ENCODE measurements at regions not wholly inside any gene's neighbourhood (a gene's known extent, or its start where the extent isn't known, plus 50 kb on each side); places are given as distances from the start of the nearest gene placed in this dataset.
"Not testable (repeated sequence)": the region's sequence is repeated elsewhere in the genome, so short reads cannot be mapped to it uniquely, and the experiment has no call there.

DNA sequence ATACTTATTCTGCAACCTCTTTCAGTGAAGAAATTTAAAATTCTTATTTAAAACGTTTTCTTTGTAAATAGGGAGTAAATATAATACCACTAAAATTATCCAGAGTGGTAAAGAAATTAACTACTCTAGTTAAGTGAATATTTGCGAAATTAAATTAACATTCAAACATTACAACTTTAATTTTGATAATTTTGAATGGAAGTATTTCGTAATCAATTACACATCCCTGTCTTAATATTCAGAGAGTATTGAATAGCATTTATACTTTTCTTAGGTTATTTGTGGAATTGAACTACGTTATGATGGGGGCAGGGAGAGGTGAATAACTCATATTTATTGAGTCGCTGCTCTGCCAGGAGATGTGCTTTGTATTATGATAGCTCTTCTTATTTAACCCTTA lies 96.3 kb upstream of the KIF26B start:
- H3K27me3 Mint-ChIP-seq: no peaks in the 10 kb centered on the region
- H3K36me3 Mint-ChIP-seq (ENCODE audit: low read depth): no peaks in the 10 kb centered on the region
- no peaks in the 10 kb centered on the region for H3K9me3 Mint-ChIP-seq
- POLR2A ChIA-PET: no interaction called here
- no peak overlapping the region for H3K27ac Mint-ChIP-seq
- no peaks in the 10 kb centered on the region for H3K4me1 Mint-ChIP-seq
- CTCF ChIA-PET: no interaction called here
- H3K4me3 Mint-ChIP-seq: no peak overlapping the region
- DNase-seq: no peak

DNA sequence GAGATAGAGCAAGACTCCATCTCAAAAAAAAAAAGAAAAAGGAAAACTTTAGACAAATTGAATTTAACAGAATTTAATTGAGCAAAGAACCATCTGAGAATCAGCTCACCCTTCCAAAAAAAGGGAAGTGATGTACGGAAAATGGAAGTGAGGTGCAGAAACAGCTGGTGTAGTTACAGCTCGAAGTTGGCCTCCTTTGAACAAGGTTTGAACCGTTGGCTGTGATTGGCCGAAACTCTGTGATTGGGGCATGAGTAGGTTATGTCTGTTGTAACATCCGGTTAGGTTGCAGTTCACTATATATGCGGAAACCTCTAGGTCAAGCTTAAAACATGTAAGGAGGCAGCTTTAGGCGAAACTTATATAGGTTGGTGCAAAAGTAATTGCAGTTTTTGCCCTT lies 97.9 kb upstream of the KIF26B start:
- H3K36me3 Mint-ChIP-seq (ENCODE audit: low read depth): no peaks in the 10 kb centered on the region
- CTCF ChIA-PET: interaction anchor here (0.7 to 1.9 kb wide), 2 partner anchors 15 to 1673 kb away, joined by 4 to 5 read pairs; no protein-coding TSS in a partner anchor

DNA sequence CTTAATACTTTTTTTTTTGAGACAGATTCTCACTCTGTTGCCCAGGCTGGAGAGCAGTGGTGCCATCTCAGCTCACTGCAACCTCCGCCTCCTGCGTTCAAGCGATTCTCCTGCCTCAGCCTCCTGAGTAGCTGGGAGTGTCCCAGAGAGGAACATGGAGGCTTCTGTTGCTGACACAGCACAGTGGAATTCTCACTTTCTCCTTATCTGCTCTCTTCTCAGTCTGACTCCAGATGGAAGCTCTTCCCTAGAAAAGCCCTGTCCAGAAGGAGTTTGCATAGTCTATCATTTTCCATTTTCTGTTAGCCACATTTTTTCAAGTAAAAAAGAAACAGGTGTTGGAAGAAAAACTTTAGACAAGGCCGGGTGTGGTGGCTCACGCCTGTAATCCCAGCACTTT lies 98.5 kb upstream of the KIF26B start:
- DNase-seq; POLR2A ChIA-PET; H3K4me3 Mint-ChIP-seq; H3K36me3 Mint-ChIP-seq (ENCODE audit: low read depth); H3K27me3 Mint-ChIP-seq; H3K27ac Mint-ChIP-seq; H3K9me3 Mint-ChIP-seq: not testable (repeated sequence)
- CTCF ChIA-PET: interaction anchor here (1.1 to 1.9 kb wide), 2 partner anchors 14 to 58 kb away, joined by 3 to 5 read pairs; no protein-coding TSS in a partner anchor
- peaks cover 21% of the 10 kb centered on the region for H3K4me1 Mint-ChIP-seq

More for the DNA sequence above, 97.9 kb upstream of the KIF26B start:
- POLR2A ChIA-PET: no interaction called here
- H3K27ac Mint-ChIP-seq: no peak overlapping the region
- peaks cover 15% of the 10 kb centered on the region for H3K4me1 Mint-ChIP-seq
- H3K27me3 Mint-ChIP-seq: no peaks in the 10 kb centered on the region
- no peak for DNase-seq
- no peak overlapping the region for H3K4me3 Mint-ChIP-seq
- no peaks in the 10 kb centered on the region for H3K9me3 Mint-ChIP-seq

DNA sequence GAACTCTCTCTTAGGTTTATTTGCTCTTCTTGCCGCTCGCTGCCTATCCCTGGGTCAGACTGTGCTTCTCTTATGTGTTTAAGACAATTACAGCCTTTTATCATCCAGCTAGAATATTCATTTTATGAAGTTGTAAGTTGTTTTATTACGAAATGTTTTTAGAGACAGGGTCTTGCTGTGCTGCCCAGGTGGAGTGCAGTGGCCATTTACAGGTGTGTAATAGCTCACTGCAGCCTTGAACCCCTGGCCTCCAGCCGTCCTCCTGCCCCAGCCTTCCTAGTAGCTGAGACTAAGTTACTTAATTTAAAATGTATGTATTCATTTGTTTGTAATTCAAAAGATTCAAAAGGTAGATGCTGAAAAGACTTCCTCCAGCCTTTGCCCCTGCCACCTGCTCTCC lies 99.0 kb upstream of the KIF26B start:
- DNase-seq: no peak

DNA sequence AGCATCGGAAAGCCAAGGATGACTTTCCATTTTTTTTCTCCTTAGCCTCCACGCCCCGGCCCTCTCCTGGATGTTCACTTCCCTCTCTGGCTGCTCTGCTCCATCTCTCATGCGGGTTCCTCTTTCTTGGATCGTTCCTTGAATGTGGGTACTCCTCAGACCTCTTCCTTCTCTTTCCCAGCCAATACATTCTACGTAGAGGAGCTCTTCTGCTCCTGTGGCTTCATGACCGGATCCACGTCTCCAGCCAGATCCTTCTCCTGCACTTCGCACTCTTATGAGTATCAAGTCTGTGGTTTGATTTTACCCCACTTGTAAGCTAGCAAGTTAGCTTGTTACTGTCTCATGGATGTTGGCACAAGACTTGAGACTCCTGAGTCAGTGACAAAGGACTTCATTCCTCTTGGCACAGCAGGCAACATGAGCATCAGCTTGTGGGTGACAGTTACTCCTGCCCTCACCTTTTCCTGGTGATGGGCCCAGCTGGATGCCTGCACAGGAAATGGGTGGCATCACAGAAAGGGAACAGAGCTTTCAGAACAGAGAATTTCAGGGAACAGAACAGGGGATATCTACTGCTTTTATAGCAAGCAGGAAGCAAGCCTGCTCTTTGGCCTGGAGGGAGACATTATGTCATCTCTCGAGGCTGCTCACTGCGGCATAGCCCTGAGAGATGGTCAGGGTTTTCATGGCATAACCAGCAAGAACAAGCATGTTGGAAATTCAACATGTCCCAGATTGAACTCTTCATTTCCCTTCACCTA lies 100.1 kb upstream of the KIF26B start:
- Mint-ChIP-seq H3K36me3 (ENCODE audit: low read depth) (no peaks in the 10 kb centered on the region), H3K4me1 (peaks cover 24% of the 10 kb centered on the region), H3K9me3 (no peaks in the 10 kb centered on the region), H3K27ac (no peak overlapping the region), H3K27me3 (peaks cover 2% of the 10 kb centered on the region), H3K4me3 (no peak overlapping the region)
- no peak for DNase-seq
- POLR2A ChIA-PET: no interaction called here
- CTCF ChIA-PET: interaction anchor here (0.8 kb wide), 1 partner anchor 12 kb away, joined by 3 read pairs; no protein-coding TSS in a partner anchor

More for the DNA sequence above, 99.0 kb upstream of the KIF26B start:
- Mint-ChIP-seq H3K4me3 (no peak overlapping the region), H3K4me1 (peaks cover 24% of the 10 kb centered on the region), H3K27me3 (no peaks in the 10 kb centered on the region), H3K9me3 (no peaks in the 10 kb centered on the region), H3K36me3 (ENCODE audit: low read depth) (no peaks in the 10 kb centered on the region), H3K27ac (no peak overlapping the region)
- CTCF ChIA-PET: interaction anchor here (0.6 to 1.9 kb wide), 3 partner anchors 14 to 902 kb away, joined by 3 to 5 read pairs (median 3); no protein-coding TSS in a partner anchor
- POLR2A ChIA-PET: no interaction called here

DNA sequence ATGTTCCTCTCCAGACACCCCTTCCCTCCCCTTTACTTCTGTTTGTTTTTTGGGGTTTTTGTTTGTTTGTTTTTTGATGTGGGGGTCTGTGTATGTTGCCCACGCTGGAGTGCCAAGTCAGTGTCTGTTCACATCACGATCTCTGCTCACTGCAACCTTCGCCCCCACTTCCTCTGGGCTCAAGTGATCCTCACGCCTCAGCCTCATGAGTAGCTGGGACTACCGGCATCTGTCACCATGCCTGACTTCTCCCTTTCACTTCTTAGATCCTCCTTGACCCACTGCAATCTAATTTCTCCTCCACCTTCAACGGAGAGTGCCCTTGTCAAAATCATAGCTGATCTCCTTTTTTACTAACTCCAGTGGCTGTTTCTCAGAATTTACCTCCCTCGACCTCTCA lies 100.7 kb upstream of the KIF26B start:
- CTCF ChIA-PET: interaction anchor here (0.8 kb wide), 1 partner anchor 11 kb away, joined by 3 read pairs; no protein-coding TSS in a partner anchor
- Mint-ChIP-seq H3K27ac (no peak overlapping the region), H3K9me3 (no peaks in the 10 kb centered on the region), H3K36me3 (ENCODE audit: low read depth) (no peaks in the 10 kb centered on the region), H3K4me3 (no peak overlapping the region), H3K27me3 (peaks cover 2% of the 10 kb centered on the region), H3K4me1 (peaks cover 24% of the 10 kb centered on the region)
- POLR2A ChIA-PET: no interaction called here
- DNase-seq: no peak

DNA sequence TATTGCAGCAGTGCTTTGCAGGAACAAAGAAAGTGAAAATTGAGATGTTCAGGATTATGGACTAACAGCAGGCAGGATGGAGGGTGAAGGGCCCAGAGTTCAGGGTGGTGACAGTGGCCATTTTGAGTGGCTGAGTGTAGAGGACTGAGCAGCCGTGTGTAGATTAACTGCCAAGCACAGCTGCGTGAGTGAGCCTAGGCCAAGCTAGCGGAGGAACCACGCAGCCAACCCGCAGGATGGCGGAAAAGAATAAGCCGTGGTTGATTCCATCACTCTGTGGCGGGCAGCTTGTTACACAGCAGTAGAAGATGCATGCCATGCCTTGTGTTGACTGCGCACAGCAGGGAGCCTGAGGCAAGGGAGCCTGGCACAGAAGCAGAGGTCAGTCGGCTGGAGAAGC lies 102.5 kb upstream of the KIF26B start:
- Mint-ChIP-seq H3K27ac (peak overlapping the region; percentile 46), H3K4me3 (no peak overlapping the region)
- CTCF ChIA-PET: interaction anchor here (1.3 to 1.4 kb wide), 3 partner anchors 9 to 135 kb away, joined by 3 to 4 read pairs (median 3); no protein-coding TSS in a partner anchor

DNA sequence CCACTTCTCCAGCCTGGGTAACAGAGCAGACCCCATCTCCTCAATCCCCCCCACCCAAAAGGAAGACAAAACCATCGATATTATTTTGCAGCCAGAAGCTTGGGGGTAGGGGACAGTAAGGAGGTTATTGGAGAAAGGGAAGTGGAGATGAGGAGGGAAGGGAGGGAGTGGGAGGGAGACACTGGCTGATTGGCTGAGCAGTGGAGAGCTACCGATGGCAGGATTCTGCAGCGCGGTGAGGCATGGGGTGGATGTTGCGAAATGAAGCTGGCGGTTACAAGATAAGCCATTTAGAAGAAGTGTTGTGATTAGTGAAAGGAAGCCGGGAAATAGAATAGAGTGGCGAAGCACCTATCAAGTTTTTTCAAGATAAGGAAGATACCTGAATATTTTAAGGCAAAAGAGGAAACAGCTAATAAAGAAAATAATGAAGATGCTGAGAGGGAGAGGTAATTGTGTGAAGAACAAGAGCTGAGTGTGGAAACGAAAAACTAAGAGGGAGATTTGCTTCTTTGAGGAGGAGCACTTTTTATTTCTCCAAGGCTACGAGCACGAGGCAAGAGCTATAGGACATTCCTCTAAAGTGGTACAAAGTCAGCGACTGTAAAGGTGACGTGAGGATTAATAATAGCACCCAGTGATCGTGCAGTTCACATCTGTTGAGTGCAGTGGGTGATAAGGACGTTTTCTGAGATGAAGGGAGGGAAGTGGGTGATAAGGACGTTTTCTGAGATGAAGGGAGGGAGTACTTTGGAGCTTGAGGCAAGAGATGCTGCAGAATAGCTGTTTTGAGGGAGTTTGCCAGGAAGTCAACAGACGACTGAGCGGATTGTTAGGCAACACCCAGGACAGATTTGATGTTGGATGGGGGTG lies 103.2 kb upstream of the KIF26B start:
- Mint-ChIP-seq H3K9me3 (no peaks in the 10 kb centered on the region), H3K4me3 (peak overlapping the region; percentile 30), H3K4me1 (peaks cover 24% of the 10 kb centered on the region), H3K27ac (peak overlapping the region; percentile 46), H3K36me3 (ENCODE audit: low read depth) (no peaks in the 10 kb centered on the region), H3K27me3 (peaks cover 2% of the 10 kb centered on the region)
- POLR2A ChIA-PET: no interaction called here
- no peak for DNase-seq
- CTCF ChIA-PET: interaction anchor here (0.6 to 1.4 kb wide), 5 partner anchors 9 to 245 kb away, joined by 3 to 4 read pairs (median 3); no protein-coding TSS in a partner anchor

More for the DNA sequence above, 102.5 kb upstream of the KIF26B start:
- no peak for DNase-seq
- Mint-ChIP-seq H3K4me1 (peaks cover 24% of the 10 kb centered on the region), H3K27me3 (peaks cover 2% of the 10 kb centered on the region), H3K36me3 (ENCODE audit: low read depth) (no peaks in the 10 kb centered on the region), H3K9me3 (no peaks in the 10 kb centered on the region)
- POLR2A ChIA-PET: no interaction called here

DNA sequence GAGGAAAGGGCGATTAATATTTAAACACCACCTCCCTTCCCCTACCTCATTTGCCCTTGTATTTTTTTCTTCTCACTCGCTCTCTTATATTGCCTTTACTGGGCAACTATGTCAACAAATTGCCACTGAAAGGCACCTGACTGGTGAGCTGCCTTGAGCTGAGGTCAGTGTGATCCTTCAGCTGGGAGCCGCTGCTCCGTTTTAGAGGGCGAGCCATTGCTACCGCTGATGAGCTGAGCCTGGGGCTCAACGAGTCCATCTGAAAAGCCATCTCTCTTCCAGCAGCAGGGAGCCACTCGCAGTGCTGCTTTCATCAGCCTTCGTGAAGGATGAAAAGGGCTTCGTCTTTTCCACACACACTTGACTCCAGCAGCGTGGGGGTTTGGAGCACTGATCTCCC lies 108.0 kb upstream of the KIF26B start:
- Mint-ChIP-seq H3K27ac (no peak overlapping the region), H3K4me1 (peaks cover 15% of the 10 kb centered on the region), H3K36me3 (ENCODE audit: low read depth) (no peaks in the 10 kb centered on the region), H3K27me3 (peaks cover 2% of the 10 kb centered on the region), H3K9me3 (no peaks in the 10 kb centered on the region), H3K4me3 (no peak overlapping the region)
- no peak for DNase-seq
- ChIA-PET CTCF (no interaction called here), POLR2A (no interaction called here)

DNA sequence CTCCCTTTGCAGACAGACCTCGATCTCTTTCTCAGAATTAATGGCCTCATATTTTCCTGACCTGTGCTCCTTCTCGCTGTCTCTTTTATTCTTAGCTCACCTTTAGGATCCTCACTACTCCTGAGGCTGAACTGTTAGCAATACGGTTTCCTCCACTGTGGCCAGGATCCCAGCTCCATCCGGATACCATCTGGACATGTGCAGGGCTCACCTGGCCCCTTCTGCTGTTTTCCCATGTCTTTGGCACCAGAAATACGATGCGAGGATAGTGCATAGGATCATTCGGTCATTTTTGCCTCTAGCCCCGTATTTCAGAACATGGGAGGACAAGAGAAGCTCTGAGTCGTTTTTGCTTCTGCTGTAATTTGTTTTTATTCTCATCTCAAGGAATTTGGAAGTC lies 108.5 kb upstream of the KIF26B start:
- Mint-ChIP-seq H3K27me3 (peaks cover 2% of the 10 kb centered on the region), H3K36me3 (ENCODE audit: low read depth) (no peaks in the 10 kb centered on the region), H3K4me1 (peaks cover 11% of the 10 kb centered on the region), H3K4me3 (no peak overlapping the region), H3K9me3 (no peaks in the 10 kb centered on the region), H3K27ac (no peak overlapping the region)
- POLR2A ChIA-PET: no interaction called here
- DNase-seq: no peak
- CTCF ChIA-PET: interaction anchor here (0.6 kb wide), 1 partner anchor 259 kb away, joined by 5 read pairs; no protein-coding TSS in a partner anchor

DNA sequence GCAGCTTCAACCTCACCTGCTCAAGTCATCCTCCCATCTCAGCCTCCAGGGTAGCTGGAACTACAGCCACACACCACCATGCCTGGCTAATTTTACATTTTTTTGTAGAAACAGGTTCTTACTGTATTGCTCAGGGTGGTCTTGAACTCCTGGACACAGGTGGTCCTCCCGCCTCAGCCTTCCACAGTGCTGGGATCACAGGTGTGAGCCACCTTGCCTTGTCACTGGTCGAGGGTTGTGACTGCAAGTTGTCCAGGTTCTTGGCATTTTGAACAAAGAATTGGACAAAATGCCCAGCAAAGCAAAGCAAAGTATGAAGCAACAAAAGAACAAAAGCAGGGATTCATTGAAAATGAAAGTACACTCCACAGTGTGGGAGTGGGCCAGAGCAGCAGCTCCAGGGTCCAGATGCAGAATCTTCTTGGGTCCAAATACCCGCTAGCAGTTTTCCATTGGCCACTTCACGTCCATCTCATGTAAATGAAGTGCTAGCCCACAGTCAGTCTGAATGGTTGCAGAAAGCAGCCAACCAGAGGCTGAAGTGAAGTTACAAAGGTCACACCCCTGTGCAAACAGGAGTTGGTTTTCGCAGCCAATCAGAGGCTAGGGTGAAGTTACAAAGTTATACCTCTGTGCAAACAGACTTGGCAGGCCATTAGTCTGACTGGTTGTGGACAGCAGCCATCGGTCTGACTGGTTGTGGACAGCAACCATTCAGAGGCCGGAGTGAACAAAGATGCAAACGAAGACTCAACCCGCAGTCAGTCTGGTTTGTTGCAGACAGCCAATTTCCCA lies 109.5 kb upstream of the KIF26B start:
- Mint-ChIP-seq H3K4me1 (peaks cover 8% of the 10 kb centered on the region), H3K27ac (no peak overlapping the region), H3K36me3 (ENCODE audit: low read depth) (no peaks in the 10 kb centered on the region), H3K27me3 (peaks cover under 1% of the 10 kb centered on the region), H3K4me3 (no peak overlapping the region), H3K9me3 (no peaks in the 10 kb centered on the region)
- POLR2A ChIA-PET: no interaction called here
- DNase-seq: no peak
- CTCF ChIA-PET: interaction anchor here (1.9 kb wide), 1 partner anchor 244 kb away, joined by 5 read pairs; no protein-coding TSS in a partner anchor

DNA sequence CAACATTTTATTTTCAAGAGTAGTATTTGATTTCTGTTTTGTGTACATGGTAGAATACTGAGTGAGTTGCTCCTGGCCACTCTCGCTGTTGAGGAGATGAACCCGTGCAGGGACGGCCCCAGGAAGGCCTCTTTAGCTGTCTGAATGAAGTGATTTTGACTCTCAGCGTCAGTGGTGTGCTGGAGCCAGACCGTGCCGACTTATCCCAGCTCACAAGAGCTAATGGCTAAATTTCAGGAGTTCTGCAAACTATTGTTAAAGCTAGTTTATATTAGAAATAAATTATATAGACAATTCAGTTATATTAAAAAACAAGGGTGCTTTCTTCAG lies 111.2 kb upstream of the KIF26B start:
- POLR2A ChIA-PET: no interaction called here
- CTCF ChIA-PET: interaction anchor here (0.7 to 2.8 kb wide), 6 partner anchors 11 to 440 kb away, joined by 3 to 10 read pairs (median 6); no protein-coding TSS in a partner anchor
- no peaks in the 10 kb centered on the region for H3K27me3 Mint-ChIP-seq
- H3K9me3 Mint-ChIP-seq: no peaks in the 10 kb centered on the region
- no peak for DNase-seq
- H3K4me1 Mint-ChIP-seq: peaks cover 8% of the 10 kb centered on the region
- no peaks in the 10 kb centered on the region for H3K36me3 Mint-ChIP-seq (ENCODE audit: low read depth)
- H3K4me3 Mint-ChIP-seq: no peak overlapping the region
- no peak overlapping the region for H3K27ac Mint-ChIP-seq

Measured in activated CD4-positive, alpha-beta T cell treated with anti-CD3 and anti-CD28 coated beads, Interleukin-2, amount 10 ng/mL, durations not matched to agents 7 days and 5 days (primary cell).